CD8-positive, alpha-beta memory T cell (primary cell): ENCODE measurements at regions not wholly inside any gene's neighbourhood (a gene's known extent, or its start where the extent isn't known, plus 50 kb on each side); places are given as distances from the start of the nearest gene placed in this dataset.

Experiments used
- CTCF ChIA-PET: fragments of 350-600 bp; sonication (Branson Sonifier 250); formaldehyde crosslinking; loops from one replicate; lab custom pipeline; 2021; ENCODE audit warnings: antibody characterized with exemption; lab: Charles Lee
- POLR2A ChIA-PET: fragments of 350-600 bp; sonication (Branson Sonifier 250); formaldehyde crosslinking; loops from one replicate; lab custom pipeline; 2021; ENCODE audit warnings: antibody characterized with exemption; lab: Charles Lee
- DNase-seq, 5 donors: peaks; one replicate each; pipeline versions ENCODE4 v3.0.0 to v3.0.0-alpha.2; 2020 to 2022; ENCODE audit warnings: mixed read lengths in 1 of 5
- H3K27ac ChIP-seq: one replicate; pipeline ENCODE4 v1.7.0; 2013; ENCODE audit warnings: low read depth, mild to moderate bottlenecking, low read length, moderate library complexity
- H3K27me3 ChIP-seq: 2 replicates; pipeline ENCODE4 v1.7.0; 2013; ENCODE audit warnings: low read length, mild to moderate bottlenecking; ENCODE audit not compliant: insufficient read depth, poor library complexity, severe bottlenecking
- H3K36me3 ChIP-seq: 2 replicates; pipeline ENCODE4 v1.7.0; 2013; ENCODE audit warnings: mild to moderate bottlenecking, low read length, moderate library complexity; ENCODE audit not compliant: insufficient read depth
- H3K4me1 ChIP-seq: 2 replicates; pipeline ENCODE4 v1.7.0; 2013; ENCODE audit warnings: mild to moderate bottlenecking, low read length, moderate library complexity; ENCODE audit not compliant: insufficient read depth
- H3K4me3 ChIP-seq: 2 replicates; pipeline ENCODE4 v1.7.0; 2013; ENCODE audit warnings: mild to moderate bottlenecking, low read length
- H3K9me3 ChIP-seq: 2 replicates; pipeline ENCODE4 v1.7.0; 2013; ENCODE audit warnings: mild to moderate bottlenecking, low read length
- H3K27ac Mint-ChIP-seq, 8 donors: one replicate each; pipeline ENCODE4 v1.8.0; 2020 to 2021; ENCODE audit warnings: mixed read lengths in 8 of 8, mild to moderate bottlenecking in 6 of 8, inconsistent platforms in 3 of 8, moderate library complexity in 3 of 8
- H3K27me3 Mint-ChIP-seq, 2 donors: one replicate each; pipeline ENCODE4 v1.8.0; 2020 to 2021; ENCODE audit warnings: mixed read lengths in 2 of 2, mild to moderate bottlenecking in 1 of 2, moderate library complexity in 1 of 2
- H3K36me3 Mint-ChIP-seq, 3 donors: one replicate each; pipeline ENCODE4 v1.8.0; 2020 to 2021; ENCODE audit warnings: mixed read lengths in 3 of 3, inconsistent platforms in 1 of 3, mild to moderate bottlenecking in 1 of 3
- H3K4me1 Mint-ChIP-seq, 3 donors: one replicate each; pipeline ENCODE4 v1.8.0; 2020 to 2021; ENCODE audit warnings: mixed read lengths in 3 of 3, inconsistent platforms in 1 of 3, mild to moderate bottlenecking in 1 of 3
- H3K4me3 Mint-ChIP-seq, 7 donors: one replicate each; pipeline ENCODE4 v1.8.0; 2020 to 2021; ENCODE audit warnings: mixed read lengths in 7 of 7, mild to moderate bottlenecking in 6 of 7, moderate library complexity in 4 of 7, inconsistent platforms in 2 of 7
- H3K9me3 Mint-ChIP-seq, 5 donors: one replicate each; pipeline ENCODE4 v1.8.0; 2020 to 2022; ENCODE audit warnings: mixed read lengths in 5 of 5, mild to moderate bottlenecking in 3 of 5, moderate library complexity in 2 of 5, inconsistent platforms in 1 of 5

GRCh38 chr5:116989995-116990394 is 415.4 kb upstream of the SEMA6A start:
- Mint-ChIP-seq H3K4me1 (no peaks in the 10 kb centered on the region), H3K27ac (no peak overlapping the region), H3K27me3 (peaks cover 0 to 4% of the 10 kb centered on the region in 2 donors), H3K4me3 (no peak overlapping the region), H3K36me3 (no peaks in the 10 kb centered on the region), H3K9me3 (peaks cover 0 to 4% (median 0%) of the 10 kb centered on the region in 5 donors)
- ChIA-PET POLR2A (no interaction called here), CTCF (no interaction called here)
- H3K27me3 ChIP-seq, result no peaks in the 10 kb centered on the region
- H3K36me3 ChIP-seq, result no peaks in the 10 kb centered on the region
- no peak for DNase-seq
- H3K4me3 ChIP-seq, result no peak overlapping the region
- H3K9me3 ChIP-seq, result no peaks in the 10 kb centered on the region
- H3K4me1 ChIP-seq, result no peaks in the 10 kb centered on the region
- H3K27ac ChIP-seq, result no peak overlapping the region

- H3K36me3 Mint-ChIP-seq, result no peaks in the 10 kb centered on the region
- H3K27me3 Mint-ChIP-seq, result no peaks in the 10 kb centered on the region
- H3K27ac Mint-ChIP-seq, result no peak overlapping the region
These were observed 407.4 kb upstream of the SEMA6A start for GRCh38 chr5:116982035-116982434.

GRCh38 chr5:116980581-116980980 is 406.0 kb upstream of the SEMA6A start:
- H3K4me1 Mint-ChIP-seq, result no peaks in the 10 kb centered on the region
- no peaks in the 10 kb centered on the region for H3K4me1 ChIP-seq
- no peaks in the 10 kb centered on the region for H3K27me3 Mint-ChIP-seq
- H3K27ac ChIP-seq, result no peak overlapping the region
- H3K36me3 Mint-ChIP-seq, result no peaks in the 10 kb centered on the region
- no peak overlapping the region for H3K4me3 ChIP-seq
- DNase-seq, result no peak
- ChIA-PET POLR2A (no interaction called here), CTCF (no interaction called here)
- H3K36me3 ChIP-seq, result no peaks in the 10 kb centered on the region
- peaks cover 0 to 3% (median 0%) of the 10 kb centered on the region in 5 donors for H3K9me3 Mint-ChIP-seq
- no peaks in the 10 kb centered on the region for H3K27me3 ChIP-seq
- H3K27ac Mint-ChIP-seq, result no peak overlapping the region
- H3K4me3 Mint-ChIP-seq, result no peak overlapping the region
- H3K9me3 ChIP-seq, result no peaks in the 10 kb centered on the region

More at GRCh38 chr5:116982035-116982434, 407.4 kb upstream of the SEMA6A start:
- no peaks in the 10 kb centered on the region for H3K27me3 ChIP-seq
- no peaks in the 10 kb centered on the region for H3K9me3 ChIP-seq
- ChIA-PET POLR2A (no interaction called here), CTCF (no interaction called here)
- H3K27ac ChIP-seq, result no peak overlapping the region
- H3K9me3 Mint-ChIP-seq, result peaks cover 0 to 3% (median 0%) of the 10 kb centered on the region in 5 donors
- no peaks in the 10 kb centered on the region for H3K36me3 ChIP-seq
- no peak for DNase-seq
- H3K4me3 Mint-ChIP-seq, result no peak overlapping the region
- no peak overlapping the region for H3K4me3 ChIP-seq
- H3K4me1 ChIP-seq, result no peaks in the 10 kb centered on the region
- H3K4me1 Mint-ChIP-seq, result no peaks in the 10 kb centered on the region

GRCh38 chr5:116976767-116977166 is 402.1 kb upstream of the SEMA6A start:
- Mint-ChIP-seq H3K4me1 (no peaks in the 10 kb centered on the region), H3K9me3 (peaks cover 0 to 4% (median 2%) of the 10 kb centered on the region in 5 donors), H3K4me3 (no peak overlapping the region), H3K27ac (no peak overlapping the region), H3K27me3 (no peaks in the 10 kb centered on the region), H3K36me3 (no peaks in the 10 kb centered on the region)
- no peak overlapping the region for H3K4me3 ChIP-seq
- H3K27ac ChIP-seq, result no peak overlapping the region
- ChIA-PET POLR2A (no interaction called here), CTCF (no interaction called here)
- H3K9me3 ChIP-seq, result no peaks in the 10 kb centered on the region
- H3K27me3 ChIP-seq, result no peaks in the 10 kb centered on the region
- no peaks in the 10 kb centered on the region for H3K36me3 ChIP-seq
- H3K4me1 ChIP-seq, result no peaks in the 10 kb centered on the region
- DNase-seq, result no peak

GRCh38 chr5:116971131-116971530 is 396.5 kb upstream of the SEMA6A start:
- no peak overlapping the region for H3K27ac Mint-ChIP-seq
- H3K4me3 Mint-ChIP-seq, result no peak overlapping the region
- Histone ChIP-seq H3K36me3 (no peaks in the 10 kb centered on the region), H3K4me1 (no peaks in the 10 kb centered on the region), H3K27me3 (no peaks in the 10 kb centered on the region), H3K27ac (no peak overlapping the region), H3K9me3 (no peaks in the 10 kb centered on the region), H3K4me3 (no peak overlapping the region)
- no peaks in the 10 kb centered on the region for H3K36me3 Mint-ChIP-seq
- no peaks in the 10 kb centered on the region for H3K4me1 Mint-ChIP-seq
- ChIA-PET POLR2A (no interaction called here), CTCF (no interaction called here)
- no peak for DNase-seq
- peaks cover 2 to 20% (median 2%) of the 10 kb centered on the region in 5 donors for H3K9me3 Mint-ChIP-seq
- H3K27me3 Mint-ChIP-seq, result no peaks in the 10 kb centered on the region

- Histone ChIP-seq H3K36me3 (no peaks in the 10 kb centered on the region), H3K4me1 (no peaks in the 10 kb centered on the region), H3K4me3 (no peak overlapping the region), H3K27ac (no peak overlapping the region), H3K27me3 (no peaks in the 10 kb centered on the region), H3K9me3 (no peaks in the 10 kb centered on the region)
- no peaks in the 10 kb centered on the region for H3K27me3 Mint-ChIP-seq
- POLR2A ChIA-PET, result no interaction called here
- no peak overlapping the region for H3K27ac Mint-ChIP-seq
- no peak overlapping the region for H3K4me3 Mint-ChIP-seq
- no peaks in the 10 kb centered on the region for H3K4me1 Mint-ChIP-seq
- peaks cover 2 to 23% (median 4%) of the 10 kb centered on the region in 5 donors for H3K9me3 Mint-ChIP-seq
- DNase-seq, result no peak
- CTCF ChIA-PET, result no interaction called here
- no peaks in the 10 kb centered on the region for H3K36me3 Mint-ChIP-seq
These were observed 395.7 kb upstream of the SEMA6A start for GRCh38 chr5:116970318-116970717.

- DNase-seq, result no peak
- H3K4me3 ChIP-seq, result no peak overlapping the region
- H3K4me1 Mint-ChIP-seq, result no peaks in the 10 kb centered on the region
- H3K27me3 Mint-ChIP-seq, result no peaks in the 10 kb centered on the region
- H3K4me3 Mint-ChIP-seq, result no peak overlapping the region
- no peaks in the 10 kb centered on the region for H3K27me3 ChIP-seq
- peaks cover 0 to 26% (median 4%) of the 10 kb centered on the region in 5 donors for H3K9me3 Mint-ChIP-seq
- H3K4me1 ChIP-seq, result no peaks in the 10 kb centered on the region
- H3K36me3 Mint-ChIP-seq, result no peaks in the 10 kb centered on the region
- no peaks in the 10 kb centered on the region for H3K9me3 ChIP-seq
- ChIA-PET POLR2A (no interaction called here), CTCF (no interaction called here)
- H3K27ac Mint-ChIP-seq, result no peak overlapping the region
- no peak overlapping the region for H3K27ac ChIP-seq
- no peaks in the 10 kb centered on the region for H3K36me3 ChIP-seq
These were observed 389.8 kb upstream of the SEMA6A start for GRCh38 chr5:116964438-116964837.

GRCh38 chr5:116961021-116961420 is 386.4 kb upstream of the SEMA6A start:
- H3K36me3 Mint-ChIP-seq, result no peaks in the 10 kb centered on the region
- Histone ChIP-seq H3K9me3 (no peaks in the 10 kb centered on the region), H3K27me3 (no peaks in the 10 kb centered on the region), H3K4me3 (no peak overlapping the region), H3K27ac (no peak overlapping the region), H3K4me1 (no peaks in the 10 kb centered on the region), H3K36me3 (no peaks in the 10 kb centered on the region)
- H3K27ac Mint-ChIP-seq, result no peak overlapping the region
- H3K27me3 Mint-ChIP-seq, result no peaks in the 10 kb centered on the region
- H3K9me3 Mint-ChIP-seq, result peaks cover 0 to 10% (median 0%) of the 10 kb centered on the region in 5 donors
- no peaks in the 10 kb centered on the region for H3K4me1 Mint-ChIP-seq
- ChIA-PET POLR2A (no interaction called here), CTCF (no interaction called here)
- no peak for DNase-seq
- no peak overlapping the region for H3K4me3 Mint-ChIP-seq

GRCh38 chr5:116959843-116960242 is 385.2 kb upstream of the SEMA6A start:
- Mint-ChIP-seq H3K27me3 (no peaks in the 10 kb centered on the region), H3K27ac (no peak overlapping the region), H3K36me3 (no peaks in the 10 kb centered on the region), H3K4me3 (no peak overlapping the region), H3K9me3 (peaks cover 0 to 4% (median 0%) of the 10 kb centered on the region in 5 donors), H3K4me1 (no peaks in the 10 kb centered on the region)
- CTCF ChIA-PET, result no interaction called here
- Histone ChIP-seq H3K27ac (no peak overlapping the region), H3K4me1 (no peaks in the 10 kb centered on the region), H3K9me3 (no peaks in the 10 kb centered on the region), H3K36me3 (no peaks in the 10 kb centered on the region), H3K4me3 (no peak overlapping the region), H3K27me3 (no peaks in the 10 kb centered on the region)
- POLR2A ChIA-PET, result no interaction called here
- DNase-seq, result no peak
